ENCODE measurements at regions not wholly inside any gene's neighbourhood (a gene's known extent, or its start where the extent isn't known, plus 50 kb on each side); places are given as distances from the start of the nearest gene placed in this dataset.

DNA sequence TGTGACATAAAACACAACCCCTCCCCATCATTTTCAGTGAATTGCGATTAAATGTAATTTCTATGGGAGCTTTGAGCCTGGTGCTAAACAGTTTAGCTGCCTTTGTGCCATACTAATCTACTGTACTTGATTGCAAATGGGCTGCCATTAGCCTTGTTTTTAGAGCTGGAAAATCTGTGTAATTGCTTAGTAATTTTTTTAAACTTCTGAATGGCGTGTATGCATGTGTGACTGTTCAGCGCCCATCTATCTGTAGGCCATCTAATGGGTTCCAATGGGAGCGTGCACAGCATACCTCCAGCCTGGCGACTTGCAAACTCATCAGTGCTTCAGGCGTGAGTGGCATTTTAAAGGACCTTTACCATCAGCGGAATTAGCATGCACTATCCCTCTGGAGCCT is 142.7 kb upstream of the KIRREL3 start:
- TF ChIP-seq, protein P1, sequence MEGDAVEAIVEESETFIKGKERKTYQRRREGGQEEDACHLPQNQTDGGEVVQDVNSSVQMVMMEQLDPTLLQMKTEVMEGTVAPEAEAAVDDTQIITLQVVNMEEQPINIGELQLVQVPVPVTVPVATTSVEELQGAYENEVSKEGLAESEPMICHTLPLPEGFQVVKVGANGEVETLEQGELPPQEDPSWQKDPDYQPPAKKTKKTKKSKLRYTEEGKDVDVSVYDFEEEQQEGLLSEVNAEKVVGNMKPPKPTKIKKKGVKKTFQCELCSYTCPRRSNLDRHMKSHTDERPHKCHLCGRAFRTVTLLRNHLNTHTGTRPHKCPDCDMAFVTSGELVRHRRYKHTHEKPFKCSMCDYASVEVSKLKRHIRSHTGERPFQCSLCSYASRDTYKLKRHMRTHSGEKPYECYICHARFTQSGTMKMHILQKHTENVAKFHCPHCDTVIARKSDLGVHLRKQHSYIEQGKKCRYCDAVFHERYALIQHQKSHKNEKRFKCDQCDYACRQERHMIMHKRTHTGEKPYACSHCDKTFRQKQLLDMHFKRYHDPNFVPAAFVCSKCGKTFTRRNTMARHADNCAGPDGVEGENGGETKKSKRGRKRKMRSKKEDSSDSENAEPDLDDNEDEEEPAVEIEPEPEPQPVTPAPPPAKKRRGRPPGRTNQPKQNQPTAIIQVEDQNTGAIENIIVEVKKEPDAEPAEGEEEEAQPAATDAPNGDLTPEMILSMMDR (conservative IDR thresholded peaks at IDR 0.05; ENCODE audit: low read length): no peak
- TF ChIP-seq EZH2phosphoT487 (IDR thresholded peaks at IDR 0.05; ENCODE audit: borderline replicate concordance, low read depth, low read length): no peak
